ENCODE measurements at regions not wholly inside any gene's neighbourhood (a gene's known extent, or its start where the extent isn't known, plus 50 kb on each side); places are given as distances from the start of the nearest gene placed in this dataset.

GRCh38 chr3:162540421-162540820 is 1043.8 kb downstream of the OTOL1 start (continued):
- TF ChIP-seq ZFX (IDR thresholded peaks at IDR 0.05) (no peak), CBX3 (IDR thresholded peaks at IDR 0.05; ENCODE audit: low read depth) (no peak), SIN3A (IDR thresholded peaks at IDR 0.05; ENCODE audit: low read depth) (no peak), EGR1 (IDR thresholded peaks at IDR 0.05; ENCODE audit: low read depth) (no peak), JUND (IDR thresholded peaks at IDR 0.05) (no peak), POLR2AphosphoS5 (IDR thresholded peaks at IDR 0.05; ENCODE audit: low read depth, low read length) (no peak)

- TF ChIP-seq ZBTB33 (IDR thresholded peaks at IDR 0.05; ENCODE audit: extremely low read depth, insufficient replicate concordance, low read length) (no peak), REST (IDR thresholded peaks at IDR 0.05; ENCODE audit: low read depth) (no peak), ELF1 (IDR thresholded peaks at IDR 0.05; ENCODE audit: borderline replicate concordance, low read depth) (no peak), SIN3A (IDR thresholded peaks at IDR 0.05; ENCODE audit: low read depth) (no peak), SRF (IDR thresholded peaks at IDR 0.05; ENCODE audit: low read depth) (no peak), POLR2A (IDR thresholded peaks at IDR 0.05; ENCODE audit: borderline replicate concordance, extremely low read depth, insufficient read depth, insufficient read length) (no peak), SP1 (IDR thresholded peaks at IDR 0.05; ENCODE audit: low read depth) (no peak), CBX3 (IDR thresholded peaks at IDR 0.05; ENCODE audit: low read depth) (no peak), POLR2AphosphoS5 (IDR thresholded peaks at IDR 0.05; ENCODE audit: low read depth, low read length) (no peak)
- no TSS peak for BruUV-seq (replicated peaks)
- intact Hi-C loops (cut with micrococcal nuclease) = no loop called here
- RAD21 ChIA-PET (ENCODE audit: low non-redundant PET in 1 of 2, low total read pairs in 2 of 2, uncharacterized antibody in 2 of 2, unreplicated experiment in 2 of 2) = no interaction called here
- no peaks in the 10 kb centered on the region for H3K9me3 ChIP-seq (ENCODE audit: control insufficient read depth in 1 of 2, insufficient read depth in 1 of 2, low read depth in 1 of 2, low read length in 2 of 2)
- H3K27me3 ChIP-seq (ENCODE audit: insufficient read depth, low read length) = no peaks in the 10 kb centered on the region
- no peaks in the 10 kb centered on the region for H3K79me2 ChIP-seq (ENCODE audit: insufficient read depth, low read length)
- H3K4me3 ChIP-seq (replicated peaks in 1 of 2; ENCODE audit: low read depth in 1 of 2, low read length in 2 of 2) = no peak overlapping the region
- H3K36me3 ChIP-seq (ENCODE audit: control insufficient read depth in 1 of 2, insufficient read depth in 2 of 2, low read length in 2 of 2) = no peaks in the 10 kb centered on the region
- DNase-seq (ENCODE audit: low read depth, low spot score) = no peak
- H3K9ac ChIP-seq (ENCODE audit: low read length) = no peak overlapping the region
- H4K20me1 ChIP-seq (ENCODE audit: insufficient read depth) = no peaks in the 10 kb centered on the region
- H3K4me2 ChIP-seq (ENCODE audit: low read length) = no peak overlapping the region
- H2AFZ ChIP-seq (ENCODE audit: low read depth, low read length, poor library complexity, severe bottlenecking) = no peak overlapping the region
- H3K4me1 ChIP-seq (ENCODE audit: control insufficient read depth in 1 of 2, insufficient read depth in 2 of 2, low read length in 2 of 2) = no peaks in the 10 kb centered on the region
- POLR2A ChIA-PET = no interaction called here
- ATAC-seq = no peak
- no peak overlapping the region for H3K27ac ChIP-seq (ENCODE audit: low read depth, low read length)
- no peaks in the 10 kb centered on the region for H3K9me2 ChIP-seq (ENCODE audit: insufficient read depth)
- CTCF ChIA-PET = no interaction called here
Observed at GRCh38 chr3:162541923-162542322, 1045.3 kb downstream of the OTOL1 start.

Data from HCT116 (cell line).